GM12892 (cell line): ENCODE measurements at regions not wholly inside any gene's neighbourhood (a gene's known extent, or its start where the extent isn't known, plus 50 kb on each side); places are given as distances from the start of the nearest gene placed in this dataset.

ENCODE experiments used
- POLR2AphosphoS5 ChIP-seq: IDR thresholded peaks from 2 replicates; pipeline ENCODE4 v1.6.1; 2011; ENCODE audit warnings: low read depth, low read length, control low read depth
- TAF1 ChIP-seq: IDR thresholded peaks from 2 replicates; pipeline ENCODE4 v1.6.1; 2011; ENCODE audit warnings: low read depth, mild to moderate bottlenecking, control low read depth, low read length, borderline replicate concordance

GRCh38 chr20:3315136-3315535 lies 76.1 kb upstream of the SLC4A11 start:
- no peak for TF ChIP-seq TAF1
- TF ChIP-seq POLR2AphosphoS5 = no peak
